ENCODE measurements at regions not wholly inside any gene's neighbourhood (a gene's known extent, or its start where the extent isn't known, plus 50 kb on each side); places are given as distances from the start of the nearest gene placed in this dataset.
A peak's percentile ranks its signal among the peaks of the same experiment; 100 is the strongest.
"Not testable (repeated sequence)": the region's sequence is repeated elsewhere in the genome, so short reads cannot be mapped to it uniquely, and the experiment has no call there.

DNA sequence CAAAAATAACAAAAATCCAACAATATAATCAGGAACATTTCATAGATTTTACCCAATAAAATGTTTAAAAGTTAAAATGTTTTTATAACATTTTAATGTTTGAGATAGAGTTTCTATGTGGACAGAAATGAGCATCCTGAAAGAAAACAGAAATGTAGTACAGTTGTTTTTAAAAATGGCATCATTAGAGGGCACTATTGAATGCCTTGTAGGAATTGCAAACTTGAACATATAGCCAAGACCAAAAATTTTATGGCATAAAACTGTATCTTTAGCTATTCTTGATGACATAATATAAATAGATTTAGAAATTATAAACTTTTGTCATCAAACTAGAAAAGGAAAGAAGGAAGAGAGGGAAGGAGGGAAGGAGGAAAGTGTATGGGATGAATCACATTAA, 1372.7 kb downstream of the GATA3 start:
- Histone ChIP-seq H3K4me3 (ENCODE audit: insufficient read depth, low read depth, low read length) (no peak overlapping the region), H3K36me3 (replicated peaks; ENCODE audit: control insufficient read depth, insufficient read depth, low read length) (no peaks in the 10 kb centered on the region), H3K27me3 (ENCODE audit: control insufficient read depth, insufficient read depth, low read length) (no peaks in the 10 kb centered on the region)
- no peak for DNase-seq

- no peaks in the 10 kb centered on the region for H3K27me3 ChIP-seq (ENCODE audit: control insufficient read depth, insufficient read depth, low read length)
- no peaks in the 10 kb centered on the region for H3K36me3 ChIP-seq (replicated peaks; ENCODE audit: control insufficient read depth, insufficient read depth, low read length)
- no peak for DNase-seq
- H3K4me3 ChIP-seq (ENCODE audit: insufficient read depth, low read depth, low read length): no peak overlapping the region
These were observed 1382.6 kb downstream of the GATA3 start for GRCh38 chr10:9437131-9437530.

DNA sequence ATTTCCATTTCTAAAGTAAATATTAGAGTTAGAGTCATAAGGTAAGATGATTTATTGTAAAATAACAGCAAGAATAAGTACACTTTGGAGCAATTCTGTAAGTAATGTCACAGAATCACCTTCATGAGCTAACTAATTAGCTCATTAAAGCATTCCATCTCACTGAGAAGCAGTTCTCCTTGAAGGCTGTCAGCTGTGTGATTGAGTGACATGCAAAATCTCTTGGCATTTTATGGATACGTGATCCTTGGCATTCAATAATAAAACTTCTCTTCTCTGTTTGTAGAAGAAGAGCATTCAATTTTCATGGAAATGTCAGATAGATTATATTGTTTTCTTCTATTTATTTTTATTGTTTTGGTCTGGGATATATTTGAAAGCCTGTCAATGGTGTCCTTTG, 1389.3 kb downstream of the GATA3 start:
- DNase-seq: no peak
- Histone ChIP-seq H3K27me3 (ENCODE audit: control insufficient read depth, insufficient read depth, low read length) (no peaks in the 10 kb centered on the region), H3K36me3 (replicated peaks; ENCODE audit: control insufficient read depth, insufficient read depth, low read length) (no peaks in the 10 kb centered on the region), H3K4me3 (ENCODE audit: insufficient read depth, low read depth, low read length) (no peak overlapping the region)

DNA sequence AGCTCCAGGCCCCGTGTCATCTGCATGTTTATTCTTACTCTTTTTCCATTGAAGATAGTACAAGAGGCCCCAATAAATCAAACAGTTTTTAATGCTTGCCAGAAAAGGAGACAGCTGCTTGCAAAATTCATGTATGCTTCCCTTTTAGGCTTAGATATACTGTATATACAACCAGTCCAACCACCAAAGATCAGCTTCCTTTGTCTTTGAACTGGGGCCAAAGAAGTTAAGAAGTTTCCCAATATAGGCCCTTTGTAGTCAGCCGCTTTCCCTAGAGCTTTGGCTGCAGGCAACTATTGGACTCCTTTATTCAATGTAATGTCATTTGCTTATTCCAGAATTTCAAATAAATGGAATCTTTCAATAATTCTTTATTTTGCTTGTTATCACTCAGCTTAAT, 1395.0 kb downstream of the GATA3 start:
- Histone ChIP-seq H3K36me3 (replicated peaks; ENCODE audit: control insufficient read depth, insufficient read depth, low read length) (no peaks in the 10 kb centered on the region), H3K4me3 (ENCODE audit: insufficient read depth, low read depth, low read length) (no peak overlapping the region), H3K27me3 (ENCODE audit: control insufficient read depth, insufficient read depth, low read length) (no peaks in the 10 kb centered on the region)
- no peak for DNase-seq

DNA sequence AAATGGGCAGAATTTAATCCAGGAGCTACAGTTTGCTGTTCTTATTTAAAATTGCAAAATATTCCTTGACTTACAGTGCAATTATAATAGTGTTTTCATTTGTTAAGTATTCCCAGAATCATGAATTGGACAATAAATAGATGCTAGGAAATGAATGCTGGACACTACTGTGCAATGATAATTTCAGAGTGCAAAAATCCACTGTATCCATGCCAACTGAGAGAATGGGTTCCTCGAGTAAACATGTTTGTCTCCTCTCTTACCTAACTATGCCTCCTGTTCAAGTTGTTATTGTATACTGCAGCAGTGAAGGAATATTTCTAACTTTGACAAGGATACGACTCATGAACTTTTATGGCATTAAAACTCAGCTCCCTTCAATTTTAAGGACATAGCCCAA, 1396.3 kb downstream of the GATA3 start:
- H3K27me3 ChIP-seq (ENCODE audit: control insufficient read depth, insufficient read depth, low read length): no peaks in the 10 kb centered on the region
- no peaks in the 10 kb centered on the region for H3K36me3 ChIP-seq (replicated peaks; ENCODE audit: control insufficient read depth, insufficient read depth, low read length)
- DNase-seq: no peak
- no peak overlapping the region for H3K4me3 ChIP-seq (ENCODE audit: insufficient read depth, low read depth, low read length)

DNA sequence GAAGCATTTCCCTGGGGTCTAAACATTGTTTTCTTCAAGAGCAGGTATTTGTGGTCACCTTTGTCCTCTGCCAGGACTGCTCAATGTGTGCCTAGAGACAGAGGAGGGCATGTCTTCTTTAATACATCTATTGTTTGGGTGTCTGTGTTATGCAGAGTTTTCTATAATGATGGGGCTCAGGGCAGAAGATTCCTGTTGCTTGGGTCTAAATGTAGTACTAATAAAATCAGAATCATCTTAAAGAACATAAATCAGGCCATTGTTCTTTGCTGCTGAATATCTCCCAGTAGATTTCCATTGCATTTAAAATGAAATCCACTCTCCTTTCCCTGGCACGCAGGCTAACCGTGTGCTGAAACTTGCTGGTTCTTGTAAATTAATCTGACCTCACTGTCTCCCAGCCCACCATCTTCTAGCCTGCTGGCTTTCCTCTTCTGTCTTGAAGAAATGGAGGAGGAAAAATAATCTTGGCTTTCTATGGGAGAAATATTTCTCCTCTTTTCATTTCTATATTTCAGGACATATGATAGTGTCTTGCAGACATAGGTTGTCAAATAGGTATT, 1396.8 kb downstream of the GATA3 start:
- Histone ChIP-seq H3K4me3 (ENCODE audit: insufficient read depth, low read depth, low read length) (no peak overlapping the region), H3K36me3 (replicated peaks; ENCODE audit: control insufficient read depth, insufficient read depth, low read length) (no peaks in the 10 kb centered on the region), H3K27me3 (ENCODE audit: control insufficient read depth, insufficient read depth, low read length) (no peaks in the 10 kb centered on the region)
- DNase-seq: no peak

DNA sequence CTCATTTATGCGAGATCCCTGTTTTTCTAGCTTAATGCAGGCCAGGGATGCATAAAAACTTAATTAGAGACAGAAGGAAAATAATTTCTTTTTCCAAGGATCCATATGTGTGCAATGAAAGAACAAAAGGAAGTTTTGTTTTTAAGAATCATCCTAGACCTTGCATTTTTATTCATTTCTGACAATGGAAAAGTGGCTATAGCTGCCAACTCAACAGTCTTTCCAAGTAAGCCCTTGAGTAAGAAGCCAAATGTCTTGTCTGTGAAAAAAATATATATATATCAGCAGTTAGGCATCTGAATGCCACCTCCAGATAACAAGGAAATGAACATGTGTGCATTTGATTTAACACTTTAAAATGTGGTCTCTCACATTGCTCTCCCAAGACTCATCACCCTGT, 1397.6 kb downstream of the GATA3 start:
- Histone ChIP-seq H3K4me3 (ENCODE audit: insufficient read depth, low read depth, low read length) (no peak overlapping the region), H3K36me3 (replicated peaks; ENCODE audit: control insufficient read depth, insufficient read depth, low read length) (no peaks in the 10 kb centered on the region), H3K27me3 (ENCODE audit: control insufficient read depth, insufficient read depth, low read length) (no peaks in the 10 kb centered on the region)
- no peak for DNase-seq

- not testable (repeated sequence) for H3K4me3 ChIP-seq (ENCODE audit: insufficient read depth, low read depth, low read length); H3K27me3 ChIP-seq (ENCODE audit: control insufficient read depth, insufficient read depth, low read length); DNase-seq; H3K36me3 ChIP-seq (replicated peaks; ENCODE audit: control insufficient read depth, insufficient read depth, low read length)
These were observed 1399.4 kb downstream of the GATA3 start for GRCh38 chr10:9453871-9454270.

DNA sequence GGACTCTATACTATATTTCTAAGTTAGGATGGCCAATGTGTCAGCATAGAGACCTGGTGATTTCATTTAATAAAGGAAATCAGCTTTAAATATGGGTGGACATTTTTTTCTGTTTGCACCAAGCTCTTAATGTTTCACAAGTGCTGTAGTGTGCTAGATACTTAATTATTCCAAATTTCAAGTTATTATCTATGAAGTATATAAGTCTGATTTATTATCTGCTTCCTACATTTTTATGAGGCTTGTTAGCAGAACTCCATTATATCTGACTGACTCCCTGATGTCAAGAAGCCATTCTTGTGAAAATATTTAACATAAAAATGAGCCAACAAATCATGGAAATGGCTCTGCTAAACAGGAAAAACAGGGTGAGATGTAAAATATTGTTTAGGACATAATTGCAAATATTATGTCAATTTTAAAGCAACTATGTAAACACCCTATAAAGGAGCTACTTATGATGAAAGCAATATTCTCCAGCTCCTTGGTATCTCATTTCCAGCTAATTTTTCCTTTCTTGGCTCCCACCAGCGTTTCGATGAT, 1415.2 kb downstream of the GATA3 start:
- Histone ChIP-seq H3K36me3 (replicated peaks; ENCODE audit: control insufficient read depth, insufficient read depth, low read length) (no peaks in the 10 kb centered on the region), H3K4me3 (ENCODE audit: insufficient read depth, low read depth, low read length) (no peak overlapping the region), H3K27me3 (ENCODE audit: control insufficient read depth, insufficient read depth, low read length) (no peaks in the 10 kb centered on the region)
- DNase-seq: no peak

DNA sequence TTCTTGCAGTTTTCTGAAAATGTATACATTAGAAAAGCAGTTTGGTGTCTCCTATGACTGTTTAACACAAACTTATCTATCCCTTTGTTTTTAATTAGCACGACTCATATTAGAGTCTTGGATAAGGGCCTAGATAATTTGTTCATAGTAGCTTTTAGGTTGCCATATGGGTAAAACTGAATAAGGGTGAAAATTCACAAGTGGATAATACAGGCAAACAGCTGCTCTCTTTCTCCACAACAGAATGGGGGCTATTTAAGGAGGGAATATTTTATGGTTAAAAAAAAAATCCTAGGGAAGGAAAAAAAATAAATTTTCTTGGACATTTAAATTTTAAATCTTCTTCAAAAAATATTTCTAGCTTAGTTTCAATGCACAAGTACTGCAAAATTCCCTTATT, 1416.1 kb downstream of the GATA3 start:
- no peak for DNase-seq
- H3K4me3 ChIP-seq (ENCODE audit: insufficient read depth, low read depth, low read length): no peak overlapping the region
- H3K27me3 ChIP-seq (ENCODE audit: control insufficient read depth, insufficient read depth, low read length): no peaks in the 10 kb centered on the region
- no peaks in the 10 kb centered on the region for H3K36me3 ChIP-seq (replicated peaks; ENCODE audit: control insufficient read depth, insufficient read depth, low read length)

DNA sequence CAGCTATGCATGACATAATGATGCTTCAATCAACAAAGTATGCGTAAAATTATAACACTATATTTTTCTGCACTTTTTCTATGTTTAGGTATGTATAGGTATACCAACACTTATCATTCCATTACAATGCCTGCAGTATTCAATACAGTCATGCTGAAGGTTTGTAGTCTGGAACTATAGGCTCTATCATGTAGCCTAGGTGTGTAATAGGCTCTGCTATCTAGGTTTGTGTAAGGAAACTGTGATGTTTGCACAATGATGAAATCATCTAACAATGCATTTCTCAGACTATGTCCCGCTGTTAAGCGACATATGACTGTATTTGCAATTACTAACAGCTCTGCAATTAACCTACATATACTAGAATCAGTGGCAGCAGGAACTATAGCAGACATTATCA, 1447.5 kb downstream of the GATA3 start:
- Histone ChIP-seq H3K27me3 (ENCODE audit: control insufficient read depth, insufficient read depth, low read length) (no peaks in the 10 kb centered on the region), H3K4me3 (ENCODE audit: insufficient read depth, low read depth, low read length) (no peak overlapping the region), H3K36me3 (replicated peaks; ENCODE audit: control insufficient read depth, insufficient read depth, low read length) (no peaks in the 10 kb centered on the region)
- DNase-seq: no peak

- DNase-seq: no peak
- no peak overlapping the region for H3K4me3 ChIP-seq (ENCODE audit: insufficient read depth, low read depth, low read length)
- H3K27me3 ChIP-seq (ENCODE audit: control insufficient read depth, insufficient read depth, low read length): no peaks in the 10 kb centered on the region
- H3K36me3 ChIP-seq (replicated peaks; ENCODE audit: control insufficient read depth, insufficient read depth, low read length): no peaks in the 10 kb centered on the region
These were observed 1449.7 kb downstream of the GATA3 start for GRCh38 chr10:9504227-9504626.

DNA sequence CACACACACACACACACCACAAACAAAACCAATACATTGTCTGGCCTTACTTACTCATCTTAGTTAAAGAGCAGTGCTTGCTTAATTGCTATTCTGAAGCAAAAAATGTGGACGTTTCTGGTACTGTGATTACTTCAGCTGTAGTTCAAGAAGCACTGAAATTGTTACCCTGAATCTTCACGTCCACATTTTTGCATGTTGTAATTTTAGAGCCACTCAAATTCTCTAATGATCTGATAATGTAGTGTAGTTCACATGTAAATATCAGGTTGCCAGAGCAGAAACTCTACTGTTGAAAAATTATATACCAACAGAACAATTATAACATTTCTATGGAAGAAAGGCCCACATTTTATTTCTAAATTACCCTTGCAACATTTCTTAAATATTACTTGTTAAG, 1451.1 kb downstream of the GATA3 start:
- no peak overlapping the region for H3K4me3 ChIP-seq (ENCODE audit: insufficient read depth, low read depth, low read length)
- no peaks in the 10 kb centered on the region for H3K36me3 ChIP-seq (replicated peaks; ENCODE audit: control insufficient read depth, insufficient read depth, low read length)
- no peaks in the 10 kb centered on the region for H3K27me3 ChIP-seq (ENCODE audit: control insufficient read depth, insufficient read depth, low read length)
- no peak for DNase-seq

- H3K27me3 ChIP-seq (ENCODE audit: control insufficient read depth, insufficient read depth, low read length): no peaks in the 10 kb centered on the region
- no peak overlapping the region for H3K4me3 ChIP-seq (ENCODE audit: insufficient read depth, low read depth, low read length)
- DNase-seq: no peak
- H3K36me3 ChIP-seq (replicated peaks; ENCODE audit: control insufficient read depth, insufficient read depth, low read length): no peaks in the 10 kb centered on the region
These were observed 1454.1 kb downstream of the GATA3 start for GRCh38 chr10:9508606-9509005.

DNA sequence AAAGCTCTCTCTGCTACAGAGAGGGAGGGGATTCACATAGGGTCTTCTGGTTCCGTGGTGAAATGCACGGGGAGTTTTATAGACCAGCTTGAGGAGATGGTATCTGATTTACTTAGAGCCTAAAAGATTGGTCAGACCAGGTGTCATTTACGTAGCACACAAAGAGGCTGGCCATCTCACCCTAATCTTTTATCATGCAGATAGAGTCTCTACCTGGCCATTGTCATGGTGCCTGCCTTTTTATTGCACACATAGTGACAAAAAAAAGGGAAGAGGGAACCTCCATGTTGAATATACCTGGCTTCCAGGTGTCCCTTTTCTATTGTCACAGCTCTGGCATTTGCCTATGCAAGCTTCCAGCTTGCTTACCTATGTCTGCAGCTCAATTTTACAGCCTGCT, 1456.1 kb downstream of the GATA3 start:
- DNase-seq: peak; percentile 18
- Histone ChIP-seq H3K27me3 (ENCODE audit: control insufficient read depth, insufficient read depth, low read length) (no peaks in the 10 kb centered on the region), H3K4me3 (ENCODE audit: insufficient read depth, low read depth, low read length) (no peak overlapping the region), H3K36me3 (replicated peaks; ENCODE audit: control insufficient read depth, insufficient read depth, low read length) (no peaks in the 10 kb centered on the region)

DNA sequence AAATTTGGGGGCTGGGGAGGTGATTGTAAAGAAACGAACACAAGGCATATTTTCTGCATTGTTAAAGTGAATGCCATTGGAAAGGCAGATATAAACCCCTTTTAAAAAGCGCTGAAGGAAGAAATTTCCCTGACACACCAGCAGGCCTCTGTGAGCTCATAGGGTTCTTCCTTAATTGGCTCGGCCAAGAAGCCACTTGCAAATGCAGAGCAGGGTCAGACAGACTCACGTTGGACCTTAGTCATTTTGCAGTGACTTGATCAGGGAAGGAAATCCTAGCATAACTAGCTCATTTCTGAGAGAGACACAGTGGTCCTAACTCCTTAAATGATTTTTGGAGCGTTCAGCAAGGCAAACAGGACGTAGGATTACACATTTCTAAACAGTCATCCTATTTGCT, 1461.4 kb downstream of the GATA3 start:
- DNase-seq: no peak
- H3K36me3 ChIP-seq (replicated peaks; ENCODE audit: control insufficient read depth, insufficient read depth, low read length): no peaks in the 10 kb centered on the region
- H3K27me3 ChIP-seq (ENCODE audit: control insufficient read depth, insufficient read depth, low read length): no peaks in the 10 kb centered on the region

More for the DNA sequence above, 1461.4 kb downstream of the GATA3 start:
- H3K4me3 ChIP-seq (ENCODE audit: insufficient read depth, low read depth, low read length): no peak overlapping the region
